ENCODE measurements at regions not wholly inside any gene's neighbourhood (a gene's known extent, or its start where the extent isn't known, plus 50 kb on each side); places are given as distances from the start of the nearest gene placed in this dataset.

DNA sequence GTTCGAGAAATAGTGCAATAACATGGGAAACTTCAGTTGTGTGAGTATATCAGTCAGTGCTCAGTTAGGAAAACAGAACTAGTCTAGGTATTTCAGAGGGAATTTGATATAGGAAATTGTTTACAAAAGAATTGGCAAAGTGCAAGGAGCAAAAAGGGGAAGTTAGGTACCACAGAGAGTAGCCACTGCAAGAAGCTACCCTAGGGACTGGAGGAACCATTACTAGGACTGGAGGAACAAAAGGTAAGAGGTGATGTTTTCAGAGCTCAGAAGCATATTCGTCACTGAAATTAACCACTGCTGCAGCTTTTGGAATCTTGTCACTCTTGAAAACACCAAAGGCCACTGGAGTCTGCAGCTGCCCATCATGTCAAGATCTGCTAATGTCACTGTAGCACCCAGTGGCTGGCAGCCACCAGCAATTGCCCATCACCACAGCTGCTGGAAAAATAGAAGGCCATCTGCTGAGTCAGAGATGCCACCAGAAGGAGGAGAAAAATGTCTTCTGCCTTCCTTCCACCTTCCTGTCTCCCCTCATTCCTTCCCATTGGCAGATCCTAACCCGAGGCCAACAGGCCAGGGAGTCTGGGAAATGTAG is 160.6 kb upstream of the RPS6KA3 start:
- TF ChIP-seq POLR2AphosphoS5 (IDR thresholded peaks at IDR 0.05; ENCODE audit: borderline replicate concordance, low read depth, low read length) (no peak), EZH2 (IDR thresholded peaks at IDR 0.05) (no peak)

Measured in SK-N-MC (cell line).